ENCODE measurements at regions not wholly inside any gene's neighbourhood (a gene's known extent, or its start where the extent isn't known, plus 50 kb on each side); places are given as distances from the start of the nearest gene placed in this dataset.

- no peaks in the 10 kb centered on the region for H3K36me3 ChIP-seq (replicated peaks in 1 of 2; ENCODE audit: control insufficient read depth in 1 of 2, insufficient read depth in 2 of 2, low read length in 2 of 2)
- no peaks in the 10 kb centered on the region for H3K27me3 Mint-ChIP-seq (ENCODE audit: low read depth in 3 of 3)
- DNase-seq: no peak
- WGBS (ENCODE audit: insufficient coverage): no CpG with 5 or more reads among the region's 2 CpGs
- no peak for TF ChIP-seq CTCF (IDR thresholded peaks at IDR 0.05)
- no peaks in the 10 kb centered on the region for H3K4me1 Mint-ChIP-seq
- intact Hi-C loops (cut with micrococcal nuclease): no loop called here
- no peaks in the 10 kb centered on the region for H3K27me3 ChIP-seq (ENCODE audit: control insufficient read depth in 2 of 2, insufficient read depth in 2 of 2, low read length in 2 of 2)
- H2AFZ ChIP-seq (ENCODE audit: insufficient read depth, low read depth, low read length, poor library complexity, severe bottlenecking): no peak overlapping the region
- no peak overlapping the region for H3K4me3 Mint-ChIP-seq
- H4K20me1 ChIP-seq (ENCODE audit: insufficient read depth, low read length): no peaks in the 10 kb centered on the region
- H3K27ac Mint-ChIP-seq: no peak overlapping the region
- no peaks in the 10 kb centered on the region for H3K9me3 ChIP-seq (replicated peaks in 1 of 2; ENCODE audit: control insufficient read depth in 1 of 2, insufficient read depth in 1 of 2, low read length in 2 of 2)
- no peaks in the 10 kb centered on the region for H3K79me2 ChIP-seq (ENCODE audit: insufficient read depth, low read length)
- H3K4me3 ChIP-seq (replicated peaks in 1 of 3; ENCODE audit: low read depth in 2 of 3, low read length in 3 of 3): no peak overlapping the region
- H3K9ac ChIP-seq (ENCODE audit: insufficient read depth, low read length, poor library complexity, severe bottlenecking): no peak overlapping the region
- H3K4me1 ChIP-seq (ENCODE audit: control insufficient read depth in 1 of 2, insufficient read depth in 2 of 2, low read length in 2 of 2): no peaks in the 10 kb centered on the region
- no peak overlapping the region for H3K27ac ChIP-seq (ENCODE audit: low read depth in 1 of 2, low read length in 2 of 2)
- H3K4me2 ChIP-seq (replicated peaks; ENCODE audit: extremely low read depth, low read length, poor library complexity, severe bottlenecking): no peak overlapping the region
- H3K36me3 Mint-ChIP-seq: no peaks in the 10 kb centered on the region
- peaks cover 0 to 2% (median 0%) of the 10 kb centered on the region in 7 donors for H3K9me3 Mint-ChIP-seq
These were observed 121.3 kb upstream of the EPHA4 start for GRCh38 chr2:221693365-221693764.

DNA sequence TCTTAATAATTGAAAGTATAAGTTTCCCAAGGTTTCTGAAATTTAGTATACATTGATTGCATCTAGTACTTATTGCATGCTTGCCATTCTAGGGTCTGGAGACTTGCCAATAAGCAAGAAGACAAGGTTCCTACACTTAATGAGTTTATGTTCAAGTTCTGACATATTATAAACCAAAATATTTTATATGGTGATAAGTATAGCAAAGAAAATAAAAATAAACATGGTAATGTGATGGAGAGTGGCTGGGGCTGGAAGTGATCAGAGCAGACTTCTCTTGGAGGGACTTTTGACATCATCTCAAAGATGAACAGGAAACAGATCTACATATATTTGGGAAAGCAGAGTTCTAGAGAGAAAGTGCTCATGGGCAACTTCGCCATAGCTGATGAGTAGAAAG lies 119.5 kb upstream of the EPHA4 start:
- H3K79me2 ChIP-seq (ENCODE audit: insufficient read depth, low read length): no peaks in the 10 kb centered on the region
- Mint-ChIP-seq H3K4me1 (no peaks in the 10 kb centered on the region), H3K4me3 (no peak overlapping the region), H3K27me3 (ENCODE audit: low read depth in 3 of 3) (no peaks in the 10 kb centered on the region), H3K27ac (no peak overlapping the region), H3K9me3 (peaks cover 0 to 2% (median 0%) of the 10 kb centered on the region in 7 donors), H3K36me3 (no peaks in the 10 kb centered on the region)
- H2AFZ ChIP-seq (ENCODE audit: insufficient read depth, low read depth, low read length, poor library complexity, severe bottlenecking): no peak overlapping the region
- no peak overlapping the region for H3K27ac ChIP-seq (ENCODE audit: low read depth in 1 of 2, low read length in 2 of 2)
- H3K9ac ChIP-seq (ENCODE audit: insufficient read depth, low read length, poor library complexity, severe bottlenecking): no peak overlapping the region
- no CpG with 5 or more reads among the region's 1 CpG for WGBS (ENCODE audit: insufficient coverage)
- TF ChIP-seq CTCF (IDR thresholded peaks at IDR 0.05): no peak
- no peaks in the 10 kb centered on the region for H3K4me1 ChIP-seq (ENCODE audit: control insufficient read depth in 1 of 2, insufficient read depth in 2 of 2, low read length in 2 of 2)
- H3K4me2 ChIP-seq (replicated peaks; ENCODE audit: extremely low read depth, low read length, poor library complexity, severe bottlenecking): no peak overlapping the region
- intact Hi-C loops (cut with micrococcal nuclease): no loop called here
- no peak for DNase-seq
- no peaks in the 10 kb centered on the region for H4K20me1 ChIP-seq (ENCODE audit: insufficient read depth, low read length)
- H3K9me3 ChIP-seq (replicated peaks in 1 of 2; ENCODE audit: control insufficient read depth in 1 of 2, insufficient read depth in 1 of 2, low read length in 2 of 2): no peaks in the 10 kb centered on the region
- no peaks in the 10 kb centered on the region for H3K27me3 ChIP-seq (ENCODE audit: control insufficient read depth in 2 of 2, insufficient read depth in 2 of 2, low read length in 2 of 2)
- no peaks in the 10 kb centered on the region for H3K36me3 ChIP-seq (replicated peaks in 1 of 2; ENCODE audit: control insufficient read depth in 1 of 2, insufficient read depth in 2 of 2, low read length in 2 of 2)
- no peak overlapping the region for H3K4me3 ChIP-seq (replicated peaks in 1 of 3; ENCODE audit: low read depth in 2 of 3, low read length in 3 of 3)

All from CD14-positive monocyte (primary cell).